DOHH2 (cell line): ENCODE measurements at regions not wholly inside any gene's neighbourhood (a gene's known extent, or its start where the extent isn't known, plus 50 kb on each side); places are given as distances from the start of the nearest gene placed in this dataset.

Source experiments
- H3F3A ChIP-seq: fragments of 200-600 bp; sonication (generic), shearing (Covaris generic); 2 replicates; pipeline ENCODE4 v1.6.0; 2016; ENCODE audit warnings: antibody characterized with exemption, mild to moderate bottlenecking; ENCODE audit not compliant: control insufficient read depth, insufficient read depth
- H3K27ac ChIP-seq: fragments of 200-600 bp; sonication (generic); 2 replicates; pipeline ENCODE4 v1.5.1; 2014; ENCODE audit warnings: low read depth, mild to moderate bottlenecking, low read length, moderate library complexity
- H3K27me3 ChIP-seq: fragments of 200-600 bp; sonication (generic); 2 replicates; pipeline ENCODE4 v1.6.1; 2014; ENCODE audit warnings: mild to moderate bottlenecking, low read length, mixed read lengths; ENCODE audit not compliant: control insufficient read depth
- H3K36me3 ChIP-seq: fragments of 200-600 bp; sonication (generic); 2 replicates; pipeline ENCODE4 v1.6.1; 2014; ENCODE audit warnings: mild to moderate bottlenecking, low read length, moderate library complexity, mixed read lengths; ENCODE audit not compliant: control insufficient read depth
- H3K4me1 ChIP-seq: fragments of 200-600 bp; sonication (generic); 2 replicates; pipeline ENCODE4 v1.6.1; 2014; ENCODE audit warnings: mild to moderate bottlenecking, low read length, mixed read lengths; ENCODE audit not compliant: control insufficient read depth
- H3K4me2 ChIP-seq: fragments of 200-600 bp; sonication (generic); 2 replicates; pipeline ENCODE4 v1.6.0; 2014; ENCODE audit warnings: mild to moderate bottlenecking, low read length, moderate library complexity
- H3K4me3 ChIP-seq: fragments of 200-600 bp; sonication (generic); 2 replicates; pipeline ENCODE4 v1.5.1; 2014; ENCODE audit warnings: mild to moderate bottlenecking, low read length, mixed read lengths
- H3K79me2 ChIP-seq: fragments of 200-600 bp; sonication (generic); 2 replicates; pipeline ENCODE4 v1.6.1; 2014; ENCODE audit warnings: mild to moderate bottlenecking, low read length, mixed read lengths; ENCODE audit not compliant: control insufficient read depth
- H3K9me2 ChIP-seq: fragments of 200-600 bp; sonication (generic); replicated peaks from 2 replicates; pipeline ENCODE4 v1.6.1; 2014; ENCODE audit warnings: mild to moderate bottlenecking, low read length, mixed read lengths; ENCODE audit not compliant: control insufficient read depth
- H3K9me3 ChIP-seq: fragments of 200-600 bp; sonication (generic); 2 replicates; pipeline ENCODE4 v1.6.1; 2014; ENCODE audit warnings: antibody characterized with exemption, low read length, mixed read lengths; ENCODE audit not compliant: control insufficient read depth, insufficient read depth
- H4K20me1 ChIP-seq: fragments of 200-600 bp; sonication (generic); 2 replicates; pipeline ENCODE4 v1.6.0; 2014; ENCODE audit warnings: low read depth, mild to moderate bottlenecking, antibody characterized with exemption, low read length, moderate library complexity; ENCODE audit not compliant: control insufficient read depth, insufficient read depth
- CTCF ChIP-seq: fragments of 200-600 bp; sonication (generic); IDR thresholded peaks from one replicate; pipeline ENCODE4 v1.5.1; 2014; ENCODE audit warnings: antibody characterized with exemption, mild to moderate bottlenecking, low read depth, low read length; ENCODE audit not compliant: poor library complexity, severe bottlenecking
- EZH2phosphoT487 ChIP-seq: fragments of 200-600 bp; sonication (generic); IDR thresholded peaks from 2 replicates; pipeline ENCODE4 v1.6.1; 2017; ENCODE audit warnings: borderline replicate concordance, mild to moderate bottlenecking, antibody characterized with exemption, low read length, moderate library complexity, mixed read lengths

GRCh38 chr4:135508006-135508714, 1306.6 kb upstream of the PABPC4L start:
- H3F3A ChIP-seq: no peaks in the 10 kb centered on the region
- no peaks in the 10 kb centered on the region for H3K27me3 ChIP-seq
- no peaks in the 10 kb centered on the region for H3K9me2 ChIP-seq
- TF ChIP-seq EZH2phosphoT487 (no peak), CTCF (no peak)
- no peaks in the 10 kb centered on the region for H4K20me1 ChIP-seq
- no peaks in the 10 kb centered on the region for H3K9me3 ChIP-seq
- no peak overlapping the region for H3K4me2 ChIP-seq
- no peak overlapping the region for H3K4me3 ChIP-seq
- H3K79me2 ChIP-seq: no peaks in the 10 kb centered on the region
- no peaks in the 10 kb centered on the region for H3K4me1 ChIP-seq
- no peaks in the 10 kb centered on the region for H3K36me3 ChIP-seq
- no peak overlapping the region for H3K27ac ChIP-seq

GRCh38 chr4:135497563-135498152, 1296.1 kb upstream of the PABPC4L start:
- no peaks in the 10 kb centered on the region for H3F3A ChIP-seq
- H3K4me1 ChIP-seq: no peaks in the 10 kb centered on the region
- H3K27me3 ChIP-seq: no peaks in the 10 kb centered on the region
- no peak for TF ChIP-seq EZH2phosphoT487
- no peak for TF ChIP-seq CTCF
- H3K4me3 ChIP-seq: no peak overlapping the region
- H3K27ac ChIP-seq: no peak overlapping the region
- no peaks in the 10 kb centered on the region for H3K9me2 ChIP-seq
- H3K79me2 ChIP-seq: no peaks in the 10 kb centered on the region
- no peaks in the 10 kb centered on the region for H3K9me3 ChIP-seq
- H3K36me3 ChIP-seq: no peaks in the 10 kb centered on the region
- H3K4me2 ChIP-seq: no peak overlapping the region
- no peaks in the 10 kb centered on the region for H4K20me1 ChIP-seq

- TF ChIP-seq EZH2phosphoT487 (no peak), CTCF (no peak)
- H3K9me3 ChIP-seq: no peaks in the 10 kb centered on the region
- H3K9me2 ChIP-seq: no peaks in the 10 kb centered on the region
- no peak overlapping the region for H3K27ac ChIP-seq
- H3K4me2 ChIP-seq: no peak overlapping the region
- no peaks in the 10 kb centered on the region for H3K4me1 ChIP-seq
- no peaks in the 10 kb centered on the region for H3K79me2 ChIP-seq
- no peaks in the 10 kb centered on the region for H4K20me1 ChIP-seq
- H3F3A ChIP-seq: no peaks in the 10 kb centered on the region
- H3K4me3 ChIP-seq: no peak overlapping the region
- no peaks in the 10 kb centered on the region for H3K27me3 ChIP-seq
- no peaks in the 10 kb centered on the region for H3K36me3 ChIP-seq
Observed at GRCh38 chr4:135492439-135492838, 1290.8 kb upstream of the PABPC4L start.
